Gastroesophageal sphincter (tissue), 4 donors: ENCODE measurements at regions not wholly inside any gene's neighbourhood (a gene's known extent, or its start where the extent isn't known, plus 50 kb on each side); places are given as distances from the start of the nearest gene placed in this dataset.

Experiments used
- ATAC-seq: fragments of 150-250 bp; one replicate; pipeline ENCODE4 v1.9.1; 2016; ENCODE audit warnings: mild to moderate bottlenecking, moderate library complexity
- H3K27ac ChIP-seq, 4 donors: fragments of 200-600 bp; sonication (generic) in 3 of 4; 1 replicate in 3 of 4; 2 replicates in 1 of 4; pipeline ENCODE4 v1.5.1; 2016 to 2019
- H3K27me3 ChIP-seq: fragments of 200-600 bp; sonication (generic); one replicate; pipeline ENCODE4 v1.5.1; 2019
- H3K36me3 ChIP-seq, 2 donors: fragments of 200-600 bp; sonication (generic); one replicate each; pipeline ENCODE4 v1.5.1; 2019; ENCODE audit warnings: control low read depth in 1 of 2
- H3K4me1 ChIP-seq, 3 donors: fragments of 200-600 bp; sonication (generic); 1 replicate in 2 of 3; 2 replicates in 1 of 3; pipeline ENCODE4 v1.5.1; 2016 to 2019; ENCODE audit warnings: control low read depth in 2 of 3
- H3K4me3 ChIP-seq, 2 donors: fragments of 200-600 bp; sonication (generic); one replicate each; pipeline ENCODE4 v1.5.1; 2019; ENCODE audit warnings: mild to moderate bottlenecking in 1 of 2, moderate library complexity in 1 of 2
- H3K9me3 ChIP-seq, 3 donors: fragments of 200-600 bp; sonication (generic); one replicate each; pipeline ENCODE4 v1.5.1; 2017 to 2019; ENCODE audit warnings: control low read depth in 2 of 3
- CTCF ChIP-seq, 4 experiments: fragments of 200-600 bp in 2 of 4; fragments of 450-650 bp in 2 of 4; sonication (generic) in 1 of 4; IDR thresholded peaks; one replicate each; pipeline ENCODE4 v1.5.1; 2017 to 2019; ENCODE audit warnings: antibody characterized with exemption in 4 of 4, mild to moderate bottlenecking in 2 of 4, moderate library complexity in 2 of 4
- EP300 ChIP-seq: sonication (generic); formaldehyde crosslinking; IDR thresholded peaks from one replicate; pipeline ENCODE4 v1.6.1; 2017; ENCODE audit warnings: antibody characterized with exemption, mild to moderate bottlenecking
- POLR2A ChIP-seq, 2 donors: fragments of 450-650 bp; IDR thresholded peaks; one replicate each; pipeline ENCODE4 v1.6.1; 2017; ENCODE audit warnings: antibody characterized with exemption in 2 of 2, mild to moderate bottlenecking in 2 of 2, moderate library complexity in 1 of 2
- POLR2AphosphoS5 ChIP-seq: sonication (generic); formaldehyde crosslinking; IDR thresholded peaks from one replicate; pipeline ENCODE4 v1.6.1; 2017; ENCODE audit warnings: antibody characterized with exemption
- WGBS, 2 donors: methylation state at CpG; one replicate each; pipeline ENCODE4 v1.1.5; 2018; ENCODE audit warnings: low coverage in 1 of 2; 5-methylcytosine and 5-hydroxymethylcytosine counted together

GRCh38 chr4:20326460-20326859 is 74.8 kb downstream of the SLIT2 start:
- no peak overlapping the region for H3K4me3 ChIP-seq
- H3K36me3 ChIP-seq, result no peaks in the 10 kb centered on the region
- no peaks in the 10 kb centered on the region for H3K27me3 ChIP-seq
- H3K4me1 ChIP-seq, result peaks cover 0 to 27% (median 3%) of the 10 kb centered on the region in 3 donors
- WGBS, 2 donors, result 61 to 100% methylated on average over 1 of the region's 1 CpG
- no peak for ATAC-seq
- TF ChIP-seq EP300 (no peak), CTCF (IDR thresholded peaks at IDR 0.05) (no peak), POLR2A (IDR thresholded peaks at IDR 0.05) (no peak), POLR2AphosphoS5 (no peak)
- H3K27ac ChIP-seq, result no peak overlapping the region
- no peaks in the 10 kb centered on the region for H3K9me3 ChIP-seq

GRCh38 chr4:20326977-20327376 is 75.3 kb downstream of the SLIT2 start:
- 47 to 48% methylated on average over 2 of the region's 2 CpGs for WGBS, 2 donors
- H3K9me3 ChIP-seq, result no peaks in the 10 kb centered on the region
- TF ChIP-seq CTCF (IDR thresholded peaks at IDR 0.05), result no peak
- TF ChIP-seq POLR2AphosphoS5, result no peak
- no peak for TF ChIP-seq POLR2A (IDR thresholded peaks at IDR 0.05)
- TF ChIP-seq EP300, result no peak
- H3K4me3 ChIP-seq, result no peak overlapping the region
- no peaks in the 10 kb centered on the region for H3K36me3 ChIP-seq
- H3K27ac ChIP-seq, result no peak overlapping the region
- no peaks in the 10 kb centered on the region for H3K27me3 ChIP-seq
- no peak for ATAC-seq
- peaks cover 0 to 27% (median 3%) of the 10 kb centered on the region in 3 donors for H3K4me1 ChIP-seq

- Histone ChIP-seq H3K27ac (no peak overlapping the region), H3K4me1 (peaks cover 0 to 36% (median 3%) of the 10 kb centered on the region in 3 donors), H3K4me3 (no peak overlapping the region), H3K9me3 (no peaks in the 10 kb centered on the region), H3K27me3 (no peaks in the 10 kb centered on the region), H3K36me3 (no peaks in the 10 kb centered on the region)
- TF ChIP-seq POLR2A (IDR thresholded peaks at IDR 0.05) (no peak), CTCF (IDR thresholded peaks at IDR 0.05) (no peak), POLR2AphosphoS5 (no peak), EP300 (no peak)
- 89 to 100% methylated on average over 2 of the region's 2 CpGs for WGBS, 2 donors
- no peak for ATAC-seq
Observed at GRCh38 chr4:20327808-20328207, 76.1 kb downstream of the SLIT2 start.

GRCh38 chr4:20331642-20332041 is 79.9 kb downstream of the SLIT2 start:
- no peaks in the 10 kb centered on the region for H3K27me3 ChIP-seq
- H3K9me3 ChIP-seq, result no peaks in the 10 kb centered on the region
- H3K4me3 ChIP-seq, result no peak overlapping the region
- H3K36me3 ChIP-seq, result no peaks in the 10 kb centered on the region
- no peak overlapping the region for H3K27ac ChIP-seq
- TF ChIP-seq POLR2A (IDR thresholded peaks at IDR 0.05), result no peak
- TF ChIP-seq EP300, result no peak
- TF ChIP-seq POLR2AphosphoS5, result no peak
- TF ChIP-seq CTCF (IDR thresholded peaks at IDR 0.05), result no peak
- ATAC-seq, result no peak
- peaks cover 0 to 41% (median 3%) of the 10 kb centered on the region in 3 donors for H3K4me1 ChIP-seq
- 67 to 100% methylated on average over 1 of the region's 1 CpG for WGBS, 2 donors

- 57 to 63% methylated on average over 3 of the region's 3 CpGs for WGBS, 2 donors
- no peak overlapping the region for H3K27ac ChIP-seq
- ATAC-seq, result no peak
- H3K27me3 ChIP-seq, result no peaks in the 10 kb centered on the region
- H3K4me1 ChIP-seq, result peaks cover 0 to 35% (median 0%) of the 10 kb centered on the region in 3 donors
- no peak for TF ChIP-seq CTCF (IDR thresholded peaks at IDR 0.05)
- no peak for TF ChIP-seq EP300
- H3K9me3 ChIP-seq, result no peaks in the 10 kb centered on the region
- H3K4me3 ChIP-seq, result no peak overlapping the region
- H3K36me3 ChIP-seq, result no peaks in the 10 kb centered on the region
Observed at GRCh38 chr4:20333141-20333715, 81.5 kb downstream of the SLIT2 start.
